Activated CD8-positive, alpha-beta T cell treated with anti-CD3 and anti-CD28 coated beads, Interleukin-2, amount 10 ng/mL, durations not matched to agents 7 days and 5 days (primary cell): ENCODE measurements at regions not wholly inside any gene's neighbourhood (a gene's known extent, or its start where the extent isn't known, plus 50 kb on each side); places are given as distances from the start of the nearest gene placed in this dataset.
"Not testable (repeated sequence)": the region's sequence is repeated elsewhere in the genome, so short reads cannot be mapped to it uniquely, and the experiment has no call there.

ENCODE experiments used
- ATAC-seq: fragments of 150-1000 bp; cut with Tn5 transposase; one replicate; pipeline ENCODE4 v1.10.0; 2021; ENCODE audit warnings: moderate library complexity
- CTCF ChIA-PET: fragments of 350-600 bp; sonication (Branson Sonifier 250); formaldehyde crosslinking; loops from one replicate; lab custom pipeline; 2021; ENCODE audit warnings: antibody characterized with exemption; lab: Charles Lee
- POLR2A ChIA-PET: fragments of 350-600 bp; sonication (Branson Sonifier 250); formaldehyde crosslinking; loops from one replicate; lab custom pipeline; 2021; ENCODE audit warnings: antibody characterized with exemption; lab: Charles Lee
- DNase-seq: peaks from one replicate; pipeline ENCODE4 v3.0.0-alpha.2; 2020
- H3K27ac Mint-ChIP-seq: one replicate; pipeline ENCODE4 v1.8.0; 2021; ENCODE audit warnings: mild to moderate bottlenecking, mixed read lengths
- H3K27me3 Mint-ChIP-seq: one replicate; pipeline ENCODE4 v1.8.0; 2021; ENCODE audit warnings: low read depth, mixed read lengths
- H3K36me3 Mint-ChIP-seq: one replicate; pipeline ENCODE4 v1.8.0; 2021; ENCODE audit warnings: low read depth, mixed read lengths
- H3K4me1 Mint-ChIP-seq: one replicate; pipeline ENCODE4 v1.8.0; 2021; ENCODE audit warnings: low read depth, mixed read lengths
- H3K4me3 Mint-ChIP-seq: one replicate; pipeline ENCODE4 v1.8.0; 2021; ENCODE audit warnings: mild to moderate bottlenecking, mixed read lengths
- H3K9me3 Mint-ChIP-seq: one replicate; pipeline ENCODE4 v1.8.0; 2022; ENCODE audit warnings: mixed read lengths; ENCODE audit not compliant: insufficient read depth

DNA sequence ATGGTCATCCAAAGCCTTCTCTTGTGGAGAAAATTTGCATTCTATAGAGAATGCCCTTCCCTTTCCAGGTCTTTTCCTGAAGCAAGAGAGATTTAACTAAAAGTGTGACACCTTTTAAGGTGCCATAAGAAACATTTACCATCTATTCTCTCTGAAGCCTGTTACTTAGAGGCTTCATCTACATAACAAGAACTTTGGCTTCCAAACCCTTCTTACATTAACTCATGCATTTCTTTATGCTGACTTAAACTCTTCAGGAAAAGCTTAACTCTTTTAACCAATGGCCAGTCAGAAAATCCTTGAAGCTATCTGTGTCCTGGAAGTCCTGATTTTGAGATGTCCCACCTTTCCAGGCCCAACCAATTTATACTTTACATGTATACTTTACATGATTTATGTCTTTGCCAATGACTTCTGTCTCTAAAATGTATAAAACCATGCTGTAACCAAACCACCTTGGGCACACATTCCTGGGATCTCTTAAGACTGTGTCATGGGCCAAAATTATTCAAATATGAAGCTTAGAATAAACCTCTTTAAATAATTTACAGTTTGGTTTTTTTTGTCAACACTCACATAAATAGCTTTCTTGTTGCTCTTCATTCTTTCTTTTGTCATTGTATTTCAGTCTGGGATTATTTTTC lies 472.6 kb upstream of the NECTIN3 start:
- H3K27ac Mint-ChIP-seq = no peak overlapping the region
- POLR2A ChIA-PET = no interaction called here
- DNase-seq (no peak), ATAC-seq (no peak)
- H3K9me3 Mint-ChIP-seq = peaks cover 3% of the 10 kb centered on the region
- H3K4me1 Mint-ChIP-seq = no peaks in the 10 kb centered on the region
- no peak overlapping the region for H3K4me3 Mint-ChIP-seq
- H3K27me3 Mint-ChIP-seq = no peaks in the 10 kb centered on the region
- CTCF ChIA-PET = no interaction called here
- no peaks in the 10 kb centered on the region for H3K36me3 Mint-ChIP-seq

DNA sequence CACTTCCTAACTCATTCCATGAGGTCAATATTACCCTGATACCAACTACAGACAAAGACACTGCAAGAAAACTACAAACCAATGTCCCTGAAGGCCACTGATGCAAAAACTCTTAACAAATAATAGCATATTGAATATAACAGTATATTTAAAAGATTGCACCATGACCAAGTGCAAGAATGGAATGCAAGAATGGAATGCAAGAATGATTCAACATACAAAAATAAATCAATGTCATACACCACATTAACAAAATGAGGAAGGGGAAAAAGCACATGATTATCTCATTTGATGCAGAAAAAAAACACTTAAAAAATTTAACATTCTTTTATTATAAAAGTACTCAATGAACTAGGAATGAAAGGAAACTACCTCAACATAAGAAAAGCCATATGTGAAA lies 463.1 kb upstream of the NECTIN3 start:
- Mint-ChIP-seq H3K4me3 (no peak overlapping the region), H3K27me3 (no peaks in the 10 kb centered on the region), H3K9me3 (no peaks in the 10 kb centered on the region), H3K36me3 (no peaks in the 10 kb centered on the region), H3K27ac (no peak overlapping the region), H3K4me1 (no peaks in the 10 kb centered on the region)
- no peak for DNase-seq
- no peak for ATAC-seq
- ChIA-PET POLR2A (no interaction called here), CTCF (no interaction called here)

DNA sequence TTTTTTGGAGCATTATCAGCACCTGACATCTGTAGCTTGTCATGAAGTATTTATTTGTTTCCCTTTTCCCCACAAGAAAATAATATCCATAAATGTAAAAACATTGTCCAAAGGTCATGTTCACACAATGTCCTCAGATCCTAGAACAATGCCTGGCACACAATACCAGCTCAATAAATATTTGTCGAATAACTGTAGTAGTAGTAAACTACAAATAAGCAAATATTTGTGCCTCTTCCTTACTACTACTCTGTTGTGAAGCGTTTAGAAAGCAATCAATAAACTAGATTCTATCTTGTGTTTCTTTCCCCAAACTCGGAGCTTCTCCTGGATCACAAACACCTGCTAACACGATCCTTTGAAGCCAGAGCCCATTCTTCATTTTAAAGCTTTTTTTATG lies 459.6 kb upstream of the NECTIN3 start:
- H3K27ac Mint-ChIP-seq = no peak overlapping the region
- no peaks in the 10 kb centered on the region for H3K36me3 Mint-ChIP-seq
- H3K27me3 Mint-ChIP-seq = no peaks in the 10 kb centered on the region
- DNase-seq (no peak), ATAC-seq (no peak)
- POLR2A ChIA-PET = no interaction called here
- H3K4me3 Mint-ChIP-seq = no peak overlapping the region
- H3K9me3 Mint-ChIP-seq = no peaks in the 10 kb centered on the region
- CTCF ChIA-PET = no interaction called here
- H3K4me1 Mint-ChIP-seq = no peaks in the 10 kb centered on the region

DNA sequence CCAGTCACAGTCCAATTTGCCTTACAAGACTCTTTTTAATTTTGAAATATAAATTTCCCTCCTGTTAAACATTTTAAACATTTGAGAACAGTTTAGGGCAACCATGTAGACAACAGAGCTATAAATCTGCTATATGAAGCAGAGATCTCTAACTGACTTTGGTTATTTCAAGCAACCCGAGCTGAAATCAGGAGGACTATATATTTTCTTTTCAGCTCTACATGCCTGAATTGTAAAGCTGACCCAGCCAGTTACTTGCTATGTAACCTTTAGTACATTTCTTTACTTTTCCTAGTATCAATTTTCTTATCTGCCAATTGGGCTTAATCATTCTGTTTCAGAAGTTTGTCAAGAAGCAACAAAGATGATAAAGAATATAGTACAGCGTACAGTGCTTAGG lies 457.4 kb upstream of the NECTIN3 start:
- Mint-ChIP-seq H3K9me3 (no peaks in the 10 kb centered on the region), H3K27ac (no peak overlapping the region), H3K36me3 (no peaks in the 10 kb centered on the region), H3K4me3 (no peak overlapping the region), H3K4me1 (no peaks in the 10 kb centered on the region), H3K27me3 (no peaks in the 10 kb centered on the region)
- no peak for DNase-seq
- ChIA-PET CTCF (no interaction called here), POLR2A (no interaction called here)
- no peak for ATAC-seq

DNA sequence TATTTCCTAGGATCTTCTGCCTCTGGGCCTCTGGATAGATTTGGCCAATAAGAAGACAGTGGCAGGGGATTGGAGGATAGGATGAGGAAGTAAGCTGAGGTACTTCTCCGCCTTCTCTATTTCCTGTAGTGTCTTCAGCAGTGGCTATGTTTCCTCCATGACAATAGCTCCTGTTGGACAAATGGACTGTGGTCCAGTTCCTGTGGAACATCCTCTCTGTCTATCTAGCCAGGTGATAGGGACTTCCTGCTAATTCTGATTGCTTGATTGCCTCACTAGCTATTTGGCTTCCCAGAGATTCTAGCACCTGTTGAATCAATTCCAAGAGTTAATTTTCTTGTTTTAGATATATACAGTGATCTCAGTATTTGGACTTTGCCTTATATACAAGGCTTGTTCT lies 456.2 kb upstream of the NECTIN3 start:
- no peaks in the 10 kb centered on the region for H3K27me3 Mint-ChIP-seq
- no peaks in the 10 kb centered on the region for H3K4me1 Mint-ChIP-seq
- no peak overlapping the region for H3K4me3 Mint-ChIP-seq
- no peak for ATAC-seq
- H3K9me3 Mint-ChIP-seq = no peaks in the 10 kb centered on the region
- DNase-seq = no peak
- ChIA-PET POLR2A (no interaction called here), CTCF (no interaction called here)
- no peaks in the 10 kb centered on the region for H3K36me3 Mint-ChIP-seq
- no peak overlapping the region for H3K27ac Mint-ChIP-seq

DNA sequence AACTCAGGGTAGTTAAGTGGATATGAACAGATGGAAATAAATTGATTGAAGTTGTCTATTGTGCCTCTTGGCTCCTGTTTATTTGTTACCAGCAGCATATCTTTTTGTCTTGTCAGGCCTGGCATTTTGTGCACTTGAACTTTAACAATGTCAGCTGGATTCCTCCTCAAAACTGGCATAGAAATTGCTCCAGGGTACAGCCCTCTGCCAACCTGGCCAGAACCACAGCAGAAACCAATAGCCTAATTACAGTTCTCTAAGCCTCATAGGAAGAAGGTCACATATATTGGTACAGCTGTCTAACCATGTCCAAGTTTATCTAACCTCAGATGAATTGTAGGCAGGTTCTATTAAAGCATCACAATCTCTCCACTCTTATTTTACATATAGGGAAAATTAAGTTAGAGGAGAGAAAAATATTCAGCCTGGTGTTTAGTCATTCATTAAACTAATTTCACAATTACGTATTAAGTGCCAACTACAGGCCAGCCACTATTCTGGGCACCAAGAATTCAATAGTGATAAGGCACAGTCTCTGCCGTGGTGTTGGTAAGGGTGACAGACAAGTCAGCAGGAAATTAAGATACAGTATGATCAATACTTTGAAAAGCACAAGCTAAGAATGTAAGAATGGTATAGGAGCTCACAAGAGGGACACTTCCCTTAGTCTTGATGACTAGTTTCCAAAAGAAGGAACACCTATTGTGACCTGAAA lies 452.9 kb upstream of the NECTIN3 start:
- Mint-ChIP-seq H3K27me3 (no peaks in the 10 kb centered on the region), H3K9me3 (no peaks in the 10 kb centered on the region), H3K4me1 (no peaks in the 10 kb centered on the region), H3K36me3 (no peaks in the 10 kb centered on the region), H3K4me3 (no peak overlapping the region), H3K27ac (no peak overlapping the region)
- DNase-seq = no peak
- POLR2A ChIA-PET = no interaction called here
- CTCF ChIA-PET = no interaction called here
- no peak for ATAC-seq

DNA sequence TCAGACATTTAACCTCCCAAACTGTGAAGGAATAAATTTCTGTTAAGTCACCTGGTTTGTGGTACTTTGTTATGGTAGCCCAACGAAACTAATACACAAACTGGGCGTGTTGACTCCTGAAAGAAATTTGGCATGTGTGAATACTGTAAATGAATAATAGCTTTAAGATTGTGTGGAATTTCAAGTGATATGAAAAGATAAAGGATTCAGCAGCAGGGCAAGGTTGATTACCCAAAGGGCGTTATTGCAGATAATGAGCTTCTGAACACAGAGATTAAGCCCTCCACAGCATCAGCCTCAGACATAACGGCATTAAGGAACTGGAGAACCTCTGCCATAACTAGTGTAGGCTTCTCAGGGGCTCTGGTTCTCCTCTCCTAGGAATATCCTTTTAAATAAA lies 451.5 kb upstream of the NECTIN3 start:
- DNase-seq = no peak
- ATAC-seq = no peak
- ChIA-PET CTCF (no interaction called here), POLR2A (no interaction called here)
- no peak overlapping the region for H3K4me3 Mint-ChIP-seq
- no peaks in the 10 kb centered on the region for H3K9me3 Mint-ChIP-seq
- no peak overlapping the region for H3K27ac Mint-ChIP-seq
- no peaks in the 10 kb centered on the region for H3K4me1 Mint-ChIP-seq
- no peaks in the 10 kb centered on the region for H3K27me3 Mint-ChIP-seq
- H3K36me3 Mint-ChIP-seq = no peaks in the 10 kb centered on the region

DNA sequence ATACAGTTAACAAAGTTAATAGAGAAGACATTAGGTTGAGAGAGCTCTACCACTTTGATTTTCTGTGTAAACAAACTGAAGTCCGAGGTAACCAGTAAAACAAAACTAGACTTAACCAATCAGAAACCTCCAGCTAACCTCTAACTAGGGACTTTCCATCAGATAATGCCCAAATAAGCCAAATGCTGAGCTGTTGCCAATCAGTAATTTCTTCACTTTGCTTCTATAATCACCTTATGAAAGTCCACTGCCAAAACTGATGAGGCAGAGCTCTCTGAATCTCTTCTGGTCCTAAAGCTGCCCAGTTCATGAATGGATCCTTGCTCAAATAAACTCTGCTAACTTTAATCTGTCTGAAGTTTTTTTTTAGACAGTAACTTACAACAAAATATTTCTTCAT lies 448.0 kb upstream of the NECTIN3 start:
- Mint-ChIP-seq H3K27ac (no peak overlapping the region), H3K36me3 (no peaks in the 10 kb centered on the region), H3K9me3 (no peaks in the 10 kb centered on the region), H3K27me3 (no peaks in the 10 kb centered on the region), H3K4me3 (no peak overlapping the region), H3K4me1 (peaks cover 3% of the 10 kb centered on the region)
- ChIA-PET POLR2A (no interaction called here), CTCF (no interaction called here)
- ATAC-seq (no peak), DNase-seq (no peak)

DNA sequence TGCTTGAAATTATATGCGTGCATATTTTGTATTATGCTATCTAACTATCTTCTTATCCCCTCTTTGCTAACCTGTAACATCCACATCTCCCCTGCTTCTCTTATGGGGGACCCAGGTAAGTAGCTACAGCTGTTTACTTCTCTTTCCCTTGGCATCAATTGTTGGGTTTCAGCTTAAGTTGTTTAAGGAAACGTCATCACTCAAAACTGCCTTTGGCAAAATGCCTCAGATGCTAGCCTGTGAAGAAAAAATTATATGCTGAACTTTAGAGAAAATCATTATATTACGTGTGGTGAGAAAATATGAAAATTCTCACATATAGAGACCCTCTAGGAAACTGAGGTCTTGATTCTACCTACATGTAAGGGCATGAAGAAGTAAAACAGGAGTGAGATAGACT lies 447.0 kb upstream of the NECTIN3 start:
- no peak for ATAC-seq
- H3K9me3 Mint-ChIP-seq = no peaks in the 10 kb centered on the region
- CTCF ChIA-PET = no interaction called here

DNA sequence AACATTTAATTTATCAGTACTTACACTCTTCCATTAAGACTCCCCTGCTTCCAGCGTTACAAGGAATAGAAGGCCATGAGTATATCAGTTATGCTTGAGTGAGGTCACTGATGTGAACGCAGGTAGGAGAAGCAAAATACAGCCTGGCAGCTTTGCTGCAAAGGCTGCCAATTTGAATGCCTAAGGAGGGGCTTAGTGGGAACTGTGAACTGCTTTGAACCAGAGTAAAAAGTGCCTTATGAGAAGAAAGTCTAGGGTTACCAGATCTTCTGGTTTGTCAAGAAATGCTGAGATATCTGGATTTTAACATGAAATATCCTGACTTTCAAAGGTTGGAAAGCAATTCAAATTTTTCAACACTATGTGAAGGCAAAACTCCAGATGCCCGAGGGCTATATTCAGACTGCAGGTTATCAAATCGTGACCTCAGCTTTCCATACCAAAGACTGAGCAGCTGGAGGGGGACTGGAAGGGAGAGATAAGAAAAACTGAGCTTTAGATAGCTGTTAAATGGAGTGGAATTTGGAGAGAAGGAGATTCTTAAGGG lies 446.3 kb upstream of the NECTIN3 start:
- no peak overlapping the region for H3K4me3 Mint-ChIP-seq
- no peak for DNase-seq
- ChIA-PET CTCF (no interaction called here), POLR2A (no interaction called here)
- no peaks in the 10 kb centered on the region for H3K9me3 Mint-ChIP-seq
- no peaks in the 10 kb centered on the region for H3K27me3 Mint-ChIP-seq
- no peak for ATAC-seq
- no peak overlapping the region for H3K27ac Mint-ChIP-seq
- H3K4me1 Mint-ChIP-seq = peaks cover 3% of the 10 kb centered on the region
- no peaks in the 10 kb centered on the region for H3K36me3 Mint-ChIP-seq

More for the DNA sequence above, 447.0 kb upstream of the NECTIN3 start:
- H3K36me3 Mint-ChIP-seq = no peaks in the 10 kb centered on the region
- H3K4me3 Mint-ChIP-seq = no peak overlapping the region
- no peak for DNase-seq
- POLR2A ChIA-PET = no interaction called here
- H3K4me1 Mint-ChIP-seq = peaks cover 3% of the 10 kb centered on the region
- H3K27ac Mint-ChIP-seq = no peak overlapping the region
- no peaks in the 10 kb centered on the region for H3K27me3 Mint-ChIP-seq

DNA sequence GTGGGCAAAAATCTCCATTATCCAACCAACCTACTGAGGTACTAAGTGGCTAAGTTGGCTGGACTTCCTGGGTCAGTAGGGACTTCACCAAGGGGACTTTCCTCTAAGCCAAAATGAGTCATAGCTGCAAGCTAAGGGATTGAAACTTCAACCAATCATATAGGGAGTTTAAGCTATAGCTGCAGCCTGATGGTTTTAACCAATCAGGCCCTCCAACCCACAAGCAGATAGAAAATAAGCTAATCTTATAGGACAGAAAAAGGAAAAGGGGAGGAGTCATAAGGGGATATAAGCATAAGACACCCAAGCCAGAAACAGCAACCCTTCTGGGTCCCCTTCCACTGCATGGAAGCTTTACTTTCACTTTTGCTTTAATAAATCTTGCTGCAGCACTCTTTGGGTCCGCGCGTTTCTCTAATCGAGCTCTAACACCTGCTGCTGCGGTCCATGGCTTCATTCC lies 444.9 kb upstream of the NECTIN3 start:
- H3K9me3 Mint-ChIP-seq, H3K27me3 Mint-ChIP-seq, POLR2A ChIA-PET, H3K4me1 Mint-ChIP-seq, CTCF ChIA-PET, H3K27ac Mint-ChIP-seq, H3K36me3 Mint-ChIP-seq: not testable (repeated sequence)
- ATAC-seq = peak; percentile 63
- peak overlapping the region; percentile 32 for H3K4me3 Mint-ChIP-seq
- peak; percentile 23 for DNase-seq

DNA sequence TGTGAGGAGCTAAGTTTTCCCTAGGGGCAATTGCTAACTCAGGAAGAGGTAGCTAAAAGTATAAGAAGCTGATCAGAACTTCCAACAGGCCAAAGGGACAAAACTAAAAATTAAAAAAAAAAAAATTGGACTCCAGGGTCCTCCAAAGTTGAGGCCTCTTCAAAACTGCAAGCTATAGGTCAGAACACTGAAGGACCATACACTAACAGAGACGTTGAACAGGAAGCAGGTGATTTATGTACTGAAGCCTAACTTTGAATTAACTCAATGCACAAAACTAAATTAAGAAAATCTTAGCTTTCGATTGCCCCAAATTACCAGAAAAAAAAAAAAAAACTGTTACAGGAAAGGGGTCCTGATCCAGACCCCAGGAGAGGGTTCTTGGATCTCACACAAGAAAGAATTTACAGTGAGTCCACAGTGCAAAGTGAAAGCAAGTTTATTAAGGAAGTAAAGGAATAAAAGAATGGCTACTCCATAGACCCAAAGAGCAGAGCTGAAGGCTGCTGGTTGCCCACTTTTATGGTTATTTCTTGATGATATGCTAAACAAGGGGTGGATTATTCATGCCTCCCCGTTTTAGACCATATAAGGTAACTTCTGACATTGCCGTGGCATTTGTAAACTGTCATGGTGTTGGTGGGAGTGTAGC lies 442.8 kb upstream of the NECTIN3 start:
- H3K27ac Mint-ChIP-seq = no peak overlapping the region
- no peak overlapping the region for H3K4me3 Mint-ChIP-seq
- ChIA-PET CTCF (no interaction called here), POLR2A (no interaction called here)
- no peaks in the 10 kb centered on the region for H3K9me3 Mint-ChIP-seq
- DNase-seq = no peak
- no peaks in the 10 kb centered on the region for H3K36me3 Mint-ChIP-seq
- no peaks in the 10 kb centered on the region for H3K27me3 Mint-ChIP-seq
- peaks cover 3% of the 10 kb centered on the region for H3K4me1 Mint-ChIP-seq
- ATAC-seq = no peak
